B cell (primary cell): ENCODE measurements at regions not wholly inside any gene's neighbourhood (a gene's known extent, or its start where the extent isn't known, plus 50 kb on each side); places are given as distances from the start of the nearest gene placed in this dataset.

Experiments
- ATAC-seq: fragments of 200-7000 bp; cut with Tn5 transposase; one replicate; pipeline ENCODE4 v1.10.0; 2021; ENCODE audit warnings: low read depth, mild to moderate bottlenecking, moderate number of reproducible peaks, moderate library complexity
- CTCF ChIA-PET: fragments of 350-600 bp; sonication (Branson Sonifier 250); formaldehyde crosslinking; loops from one replicate; lab custom pipeline; 2021; ENCODE audit warnings: antibody characterized with exemption, inconsistent platforms; lab: Charles Lee
- POLR2A ChIA-PET: fragments of 350-600 bp; sonication (Branson Sonifier 250); formaldehyde crosslinking; loops from one replicate; lab custom pipeline; 2021; ENCODE audit warnings: antibody characterized with exemption; lab: Charles Lee
- DNase-seq: peaks from one replicate; pipeline ENCODE4 v3.0.0; 2013
- H2AFZ ChIP-seq: 2 replicates; pipeline ENCODE4 v1.6.1; 2012; ENCODE audit warnings: mild to moderate bottlenecking, low read depth, low read length; ENCODE audit not compliant: insufficient read depth, poor library complexity, severe bottlenecking
- H3K27ac ChIP-seq, 2 donors: 1 replicate in 1 of 2; 2 replicates in 1 of 2; pipeline ENCODE4 v1.5.1; 2012 to 2013; ENCODE audit warnings: low read length in 2 of 2, mild to moderate bottlenecking in 2 of 2, moderate library complexity in 1 of 2
- H3K27me3 ChIP-seq, 4 experiments: fragments of 200-600 bp in 1 of 4; sonication (generic) in 1 of 4; replicated peaks in 1 of 4; 1 replicate in 2 of 4; 2 replicates in 2 of 4; pipeline versions ENCODE4 v1.6.1 to v1.7.0; 2013 to 2016; ENCODE audit warnings: low read length in 3 of 4, mild to moderate bottlenecking in 2 of 4, mixed read lengths in 1 of 4, moderate library complexity in 1 of 4; ENCODE audit not compliant: insufficient read depth in 4 of 4, control insufficient read depth in 3 of 4; ENCODE audit errors: control extremely low read depth in 1 of 4
- H3K36me3 ChIP-seq, 2 experiments: replicated peaks in 1 of 2; 1 replicate in 1 of 2; 2 replicates in 1 of 2; pipeline versions ENCODE4 v1.6.1 to v1.7.1; 2013; ENCODE audit warnings: low read length in 1 of 2; ENCODE audit not compliant: insufficient read depth in 2 of 2, control insufficient read depth in 1 of 2; ENCODE audit errors: control extremely low read depth in 1 of 2, extremely low read depth in 1 of 2
- H3K4me1 ChIP-seq, 2 donors: fragments of 200-600 bp in 1 of 2; sonication (generic) in 1 of 2; 1 replicate in 1 of 2; 2 replicates in 1 of 2; pipeline versions ENCODE4 v1.5.1 to v1.6.1; 2013 to 2017; ENCODE audit warnings: low read length in 2 of 2; ENCODE audit not compliant: control insufficient read depth in 2 of 2, insufficient read depth in 2 of 2
- H3K4me2 ChIP-seq: replicated peaks from 2 replicates; pipeline ENCODE3; 2012; ENCODE audit warnings: mild to moderate bottlenecking, low read depth, low read length; ENCODE audit not compliant: poor library complexity, severe bottlenecking
- H3K4me3 ChIP-seq, 5 experiments: fragments of 200-600 bp in 1 of 5; sonication (generic) in 1 of 5; 1 replicate in 3 of 5; 2 replicates in 2 of 5; pipeline versions ENCODE4 v1.5.1 to v1.7.0; 2011 to 2016; ENCODE audit warnings: low read length in 4 of 5, mild to moderate bottlenecking in 4 of 5, low read depth in 2 of 5, control low read depth in 1 of 5, moderate library complexity in 1 of 5; ENCODE audit not compliant: insufficient read depth in 1 of 5; ENCODE audit errors: control extremely low read depth in 1 of 5, extremely low read depth in 1 of 5
- H3K79me2 ChIP-seq: fragments of 200-600 bp; sonication (generic); one replicate; pipeline ENCODE4 v1.6.0; 2016; ENCODE audit warnings: low read length; ENCODE audit not compliant: control insufficient read depth, insufficient read depth
- H3K9ac ChIP-seq: fragments of 200-600 bp; sonication (generic); 2 replicates; pipeline ENCODE4 v1.6.1; 2017; ENCODE audit warnings: mild to moderate bottlenecking, low read length, moderate library complexity
- H3K9me3 ChIP-seq, 3 donors: one replicate each; pipeline versions ENCODE4 v1.6.1 to v1.7.1; 2013; ENCODE audit warnings: low read length in 2 of 3; ENCODE audit not compliant: control insufficient read depth in 2 of 3, insufficient read depth in 1 of 3; ENCODE audit errors: control extremely low read depth in 1 of 3
- H4K20me1 ChIP-seq: 2 replicates; pipeline ENCODE4 v1.6.0; 2012; ENCODE audit warnings: mild to moderate bottlenecking, low read length; ENCODE audit not compliant: insufficient read depth, control insufficient read depth, poor library complexity, severe bottlenecking
- H3K27ac Mint-ChIP-seq: one replicate; pipeline ENCODE4 v1.8.0; 2021; ENCODE audit warnings: mixed read lengths
- H3K27me3 Mint-ChIP-seq: one replicate; pipeline ENCODE4 v1.8.0; 2021; ENCODE audit warnings: mixed read lengths
- H3K4me1 Mint-ChIP-seq: one replicate; pipeline ENCODE4 v1.8.0; 2021; ENCODE audit warnings: mixed read lengths
- H3K4me3 Mint-ChIP-seq: one replicate; pipeline ENCODE4 v1.8.0; 2021; ENCODE audit warnings: mixed read lengths
- H3K9me3 Mint-ChIP-seq: one replicate; pipeline ENCODE4 v1.8.0; 2022; ENCODE audit warnings: mixed read lengths; ENCODE audit not compliant: insufficient read depth
- CTCF ChIP-seq: fragments of 200-600 bp; IDR thresholded peaks from one replicate; pipeline ENCODE4 v1.8.0; 2022; ENCODE audit warnings: antibody characterized with exemption, mild to moderate bottlenecking
- EZH2 ChIP-seq: IDR thresholded peaks from 2 replicates; pipeline ENCODE4 v1.6.1; 2012; ENCODE audit warnings: borderline replicate concordance, low read depth, mild to moderate bottlenecking, moderate library complexity, low read length; ENCODE audit not compliant: insufficient read depth, poor library complexity, severe bottlenecking
- WGBS: methylation state at CpG from one replicate; pipeline ENCODE4 v1.1.5; 2013; ENCODE audit warnings: missing lambda C conversion rate; ENCODE audit not compliant: insufficient coverage; 5-methylcytosine and 5-hydroxymethylcytosine counted together
- intact Hi-C: fragments of 100-400 bp; cut with micrococcal nuclease; formaldehyde crosslinking; loops from one replicate; pipeline ENCODE4 v1.10.0; 2022

- no peak for ATAC-seq
- H3K36me3 ChIP-seq: no peaks in the 10 kb centered on the region
- ChIA-PET POLR2A (no interaction called here), CTCF (no interaction called here)
- H3K4me3 ChIP-seq: no peak overlapping the region
- Mint-ChIP-seq H3K27me3 (peaks cover 18% of the 10 kb centered on the region), H3K4me3 (no peak overlapping the region), H3K27ac (no peak overlapping the region), H3K9me3 (peaks cover 6% of the 10 kb centered on the region), H3K4me1 (peaks cover 8% of the 10 kb centered on the region)
- peaks cover 2 to 4% of the 10 kb centered on the region in 2 donors for H3K4me1 ChIP-seq
- 63% methylated on average over 2 of the region's 5 CpGs for WGBS
- no peak overlapping the region for H2AFZ ChIP-seq
- no peaks in the 10 kb centered on the region for H4K20me1 ChIP-seq
- TF ChIP-seq CTCF (no peak), EZH2 (no peak)
- H3K9ac ChIP-seq: no peak overlapping the region
- peaks cover 3 to 6% (median 6%) of the 10 kb centered on the region in 3 donors for H3K9me3 ChIP-seq
- H3K79me2 ChIP-seq: no peaks in the 10 kb centered on the region
- DNase-seq: no peak
- H3K27ac ChIP-seq: no peak overlapping the region
- intact Hi-C loops: no loop called here
- H3K27me3 ChIP-seq: peaks cover 0 to 3% (median 0%) of the 10 kb centered on the region in 4 experiments
- no peak overlapping the region for H3K4me2 ChIP-seq
These were observed 175.8 kb upstream of the P2RY1 start for GRCh38 chr3:152658977-152659720.

GRCh38 chr3:152662157-152662556, 172.8 kb upstream of the P2RY1 start:
- ATAC-seq: no peak
- Histone ChIP-seq H3K27me3 (peaks cover 0 to 3% (median 0%) of the 10 kb centered on the region in 4 experiments), H3K36me3 (no peaks in the 10 kb centered on the region), H3K4me1 (no peaks in the 10 kb centered on the region), H3K79me2 (no peaks in the 10 kb centered on the region), H3K4me2 (no peak overlapping the region), H3K9ac (no peak overlapping the region), H3K9me3 (peaks cover 3 to 6% (median 6%) of the 10 kb centered on the region in 3 donors), H2AFZ (no peak overlapping the region), H4K20me1 (no peaks in the 10 kb centered on the region), H3K4me3 (no peak overlapping the region), H3K27ac (no peak overlapping the region)
- Mint-ChIP-seq H3K27me3 (peaks cover 11% of the 10 kb centered on the region), H3K9me3 (peaks cover 6% of the 10 kb centered on the region), H3K4me1 (no peaks in the 10 kb centered on the region), H3K4me3 (no peak overlapping the region), H3K27ac (no peak overlapping the region)
- no peak for TF ChIP-seq EZH2
- no peak for TF ChIP-seq CTCF
- WGBS: no CpG with 5 or more reads among the region's 2 CpGs
- no peak for DNase-seq
- intact Hi-C loops: no loop called here
- ChIA-PET POLR2A (no interaction called here), CTCF (no interaction called here)
